ENCODE measurements at regions not wholly inside any gene's neighbourhood (a gene's known extent, or its start where the extent isn't known, plus 50 kb on each side); places are given as distances from the start of the nearest gene placed in this dataset.
"Not testable (repeated sequence)": the region's sequence is repeated elsewhere in the genome, so short reads cannot be mapped to it uniquely, and the experiment has no call there.

- not testable (repeated sequence) for TF ChIP-seq POLR2A, CTCF, EP300, POLR2AphosphoS5 (IDR thresholded peaks at IDR 0.05)
These were observed 4222.8 kb upstream of the OR11H1 start for GRCh38 chr22:11305179-11305578.

Measured in gastroesophageal sphincter (tissue), 3 donors.